Fibroblast of gingiva (primary cell): ENCODE measurements at regions not wholly inside any gene's neighbourhood (a gene's known extent, or its start where the extent isn't known, plus 50 kb on each side); places are given as distances from the start of the nearest gene placed in this dataset.

Experiments used
- DNase-seq: peaks from one replicate; pipeline ENCODE4 v3.0.0-alpha.2; 2011; ENCODE audit warnings: low read depth

GRCh38 chr1:83581747-83582146, 417.2 kb downstream of the TTLL7 start:
- DNase-seq, result no peak

GRCh38 chr1:83574791-83575190, 424.1 kb downstream of the TTLL7 start:
- DNase-seq, result no peak

GRCh38 chr1:83573776-83574175, 425.2 kb downstream of the TTLL7 start:
- DNase-seq, result no peak

GRCh38 chr1:83571536-83571935, 427.4 kb downstream of the TTLL7 start:
- DNase-seq, result peak; percentile 36

GRCh38 chr1:83561346-83561745, 437.6 kb downstream of the TTLL7 start:
- peak; percentile 30 for DNase-seq

GRCh38 chr1:83559129-83559840, 439.6 kb downstream of the TTLL7 start:
- no peak for DNase-seq

- DNase-seq, result peak; percentile 40
These were observed 443.1 kb downstream of the TTLL7 start for GRCh38 chr1:83555871-83556270.

- no peak for DNase-seq
These were observed 444.8 kb downstream of the TTLL7 start for GRCh38 chr1:83554174-83554573.

- DNase-seq, result no peak
These were observed 446.1 kb downstream of the TTLL7 start for GRCh38 chr1:83552820-83553219.

- DNase-seq, result no peak
These were observed 450.6 kb downstream of the TTLL7 start for GRCh38 chr1:83548311-83548710.

- peak; percentile 93 for DNase-seq
These were observed 451.0 kb downstream of the TTLL7 start for GRCh38 chr1:83547901-83548300.

GRCh38 chr1:83546874-83547273, 452.1 kb downstream of the TTLL7 start:
- peak; percentile 64 for DNase-seq

GRCh38 chr1:83545066-83545862, 453.7 kb downstream of the TTLL7 start:
- no peak for DNase-seq

- no peak for DNase-seq
These were observed 455.5 kb downstream of the TTLL7 start for GRCh38 chr1:83543222-83543973.

- DNase-seq, result peak; percentile 68
These were observed 467.2 kb downstream of the TTLL7 start for GRCh38 chr1:83531521-83532309.

GRCh38 chr1:83530506-83530905, 468.4 kb downstream of the TTLL7 start:
- no peak for DNase-seq

GRCh38 chr1:83527987-83528386, 470.9 kb downstream of the TTLL7 start:
- DNase-seq, result no peak

GRCh38 chr1:83520797-83521196, 478.1 kb downstream of the TTLL7 start:
- no peak for DNase-seq

- DNase-seq, result peak; percentile 86
These were observed 482.6 kb downstream of the TTLL7 start for GRCh38 chr1:83516369-83516768.

- peak; percentile 33 for DNase-seq
These were observed 483.3 kb downstream of the TTLL7 start for GRCh38 chr1:83515578-83516154.

- no peak for DNase-seq
These were observed 486.3 kb downstream of the TTLL7 start for GRCh38 chr1:83512373-83513193.
